ENCODE measurements at regions not wholly inside any gene's neighbourhood (a gene's known extent, or its start where the extent isn't known, plus 50 kb on each side); places are given as distances from the start of the nearest gene placed in this dataset.

- no peak for DNase-seq (ENCODE audit: low read depth)
Observed at GRCh38 chr12:125677829-125678228, 612.6 kb downstream of the AACS start.

- DNase-seq (ENCODE audit: low read depth) = no peak
Observed at GRCh38 chr12:125678589-125678993, 613.4 kb downstream of the AACS start.

- no peak for DNase-seq (ENCODE audit: low read depth)
Observed at GRCh38 chr12:125683748-125684381, 618.6 kb downstream of the AACS start.

- DNase-seq (ENCODE audit: low read depth) = no peak
Observed at GRCh38 chr12:125684968-125685790, 619.9 kb downstream of the AACS start.

GRCh38 chr12:125685915-125686314 is 620.7 kb downstream of the AACS start:
- DNase-seq (ENCODE audit: low read depth) = no peak

GRCh38 chr12:125687403-125687802 is 622.2 kb downstream of the AACS start:
- no peak for DNase-seq (ENCODE audit: low read depth)

- DNase-seq (ENCODE audit: low read depth) = no peak
Observed at GRCh38 chr12:125687820-125688219, 622.6 kb downstream of the AACS start.

GRCh38 chr12:125688223-125688622 is 623.0 kb downstream of the AACS start:
- no peak for DNase-seq (ENCODE audit: low read depth)

- no peak for DNase-seq (ENCODE audit: low read depth)
Observed at GRCh38 chr12:125688881-125689280, 623.6 kb downstream of the AACS start.

GRCh38 chr12:125689576-125690410 is 624.6 kb downstream of the AACS start:
- no peak for DNase-seq (ENCODE audit: low read depth)

GRCh38 chr12:125690841-125691240 is 625.6 kb downstream of the AACS start:
- DNase-seq (ENCODE audit: low read depth) = no peak

- no peak for DNase-seq (ENCODE audit: low read depth)
Observed at GRCh38 chr12:125696054-125696453, 630.8 kb downstream of the AACS start.

GRCh38 chr12:125704803-125705202 is 639.6 kb downstream of the AACS start:
- DNase-seq (ENCODE audit: low read depth) = no peak

- DNase-seq (ENCODE audit: low read depth) = no peak
Observed at GRCh38 chr12:125720961-125721360, 655.7 kb downstream of the AACS start.

- DNase-seq (ENCODE audit: low read depth) = no peak
Observed at GRCh38 chr12:125734137-125734536, 668.9 kb downstream of the AACS start.

GRCh38 chr12:125738211-125738610 is 673.0 kb downstream of the AACS start:
- DNase-seq (ENCODE audit: low read depth) = no peak

- DNase-seq (ENCODE audit: low read depth) = peak; percentile 35
Observed at GRCh38 chr12:125742413-125742812, 677.2 kb downstream of the AACS start.

- no peak for DNase-seq (ENCODE audit: low read depth)
Observed at GRCh38 chr12:125744201-125744600, 679.0 kb downstream of the AACS start.

GRCh38 chr12:125755512-125755911 is 690.3 kb downstream of the AACS start:
- no peak for DNase-seq (ENCODE audit: low read depth)

GRCh38 chr12:125766091-125766490 is 700.9 kb downstream of the AACS start:
- no peak for DNase-seq (ENCODE audit: low read depth)

- DNase-seq (ENCODE audit: low read depth) = no peak
Observed at GRCh38 chr12:125772403-125772802, 707.2 kb downstream of the AACS start.

- no peak for DNase-seq (ENCODE audit: low read depth)
Observed at GRCh38 chr12:125773033-125773640, 707.9 kb downstream of the AACS start.
